HepG2 (cell line): ENCODE measurements at regions not wholly inside any gene's neighbourhood (a gene's known extent, or its start where the extent isn't known, plus 50 kb on each side); places are given as distances from the start of the nearest gene placed in this dataset.

Source experiments
- ATAC-seq: fragments of 200-7000 bp; cut with Tn5 transposase; 3 replicates; pipeline ENCODE4 v1.9.1; 2020; ENCODE audit warnings: mild to moderate bottlenecking, moderate library complexity
- BruUV-seq: library from RNA; stranded (reverse); fragments of 400-500 nt; replicated peaks from 2 replicates; lab custom pipeline; 2021; lab: Mats Ljungman, UMichigan
- CTCF ChIA-PET: fragments of 300-600 bp; formaldehyde crosslinking; extraction: SDS; loops from one replicate; lab custom pipeline; 2021; ENCODE audit warnings: low total read pairs, inconsistent platforms, low intra/inter-chr PET ratio; lab: Yijun Ruan, JAX
- POLR2A ChIA-PET: fragments of 350-600 bp; sonication (Branson Sonifier 250); formaldehyde crosslinking; loops from one replicate; lab custom pipeline; 2020; ENCODE audit warnings: antibody characterized with exemption, inconsistent platforms; lab: Yijun Ruan, JAX
- DNase-seq: peaks from one replicate; pipeline ENCODE4 v3.0.0-alpha.2; 2015; ENCODE audit warnings: low spot score
- FAIRE-seq: peaks from 3 replicates; lab custom pipeline; 2011; peaks lifted over from hg19 to GRCh38; lab: Jason Lieb, UNC
- H2AFZ ChIP-seq: one replicate; pipeline ENCODE4 v1.6.1; 2011; ENCODE audit warnings: low read length, inconsistent platforms
- H3K27ac ChIP-seq: fragments of 300-600 bp; 3 replicates; pipeline ENCODE4 v1.8.0; 2011; ENCODE audit warnings: mixed run types, mild to moderate bottlenecking, mixed read lengths, low read length, inconsistent platforms; ENCODE audit not compliant: insufficient read depth; ENCODE audit errors: extremely low read length
- H3K27me3 ChIP-seq, 2 experiments: fragments of 200-600 bp in 1 of 2; 2 replicates in 1 of 2; 3 replicates in 1 of 2; pipeline versions ENCODE4 v1.6.0 to v1.8.0; 2011; ENCODE audit warnings: low read length in 2 of 2, mild to moderate bottlenecking in 2 of 2, moderate library complexity in 2 of 2, inconsistent platforms in 1 of 2; ENCODE audit not compliant: insufficient read depth in 2 of 2, control insufficient read depth in 1 of 2
- H3K36me3 ChIP-seq, 2 experiments: fragments of 200-600 bp in 1 of 2; replicated peaks in 1 of 2; 2 replicates in 1 of 2; 3 replicates in 1 of 2; pipeline versions ENCODE4 v1.5.1 to v1.8.0; 2011; ENCODE audit warnings: low read length in 2 of 2, inconsistent platforms in 1 of 2; ENCODE audit not compliant: insufficient read depth in 2 of 2, control insufficient read depth in 1 of 2
- H3K4me1 ChIP-seq: 2 replicates; pipeline ENCODE4 v1.5.1; 2012; ENCODE audit warnings: low read length, inconsistent platforms; ENCODE audit not compliant: insufficient read depth
- H3K4me2 ChIP-seq: 2 replicates; pipeline ENCODE4 v1.6.0; 2011; ENCODE audit warnings: low read depth, low read length, inconsistent platforms
- H3K4me3 ChIP-seq, 3 experiments: fragments of 200-600 bp in 1 of 3; sonication (generic), shearing (Covaris generic) in 1 of 3; replicated peaks in 1 of 3; 2 replicates each; pipeline ENCODE4 v1.5.1; 2011 to 2016; ENCODE audit warnings: low read length in 3 of 3, inconsistent platforms in 2 of 3, low read depth in 2 of 3, mild to moderate bottlenecking in 2 of 3, control low read depth in 1 of 3, mixed read lengths in 1 of 3; ENCODE audit not compliant: insufficient read depth in 1 of 3
- H3K79me2 ChIP-seq: one replicate; pipeline ENCODE4 v1.6.1; 2011; ENCODE audit warnings: low read length, inconsistent platforms; ENCODE audit not compliant: insufficient read depth
- H3K9ac ChIP-seq: 2 replicates; pipeline ENCODE4 v1.6.0; 2011; ENCODE audit warnings: mild to moderate bottlenecking, low read depth, low read length, inconsistent platforms; ENCODE audit not compliant: insufficient read depth
- H3K9me3 ChIP-seq: 2 replicates; pipeline ENCODE4 v1.5.1; 2012; ENCODE audit warnings: mild to moderate bottlenecking, low read length
- H4K20me1 ChIP-seq: 2 replicates; pipeline ENCODE4 v1.6.0; 2011; ENCODE audit warnings: inconsistent platforms, mild to moderate bottlenecking, low read length, moderate library complexity; ENCODE audit not compliant: insufficient read depth
- EP300 ChIP-seq, 3 experiments: sonication (generic) in 1 of 3; formaldehyde crosslinking in 1 of 3; IDR thresholded peaks; 2 replicates each; pipeline versions ENCODE4 v1.5.1 to v1.6.1; 2011 to 2020; ENCODE audit warnings: low read depth in 2 of 3, low read length in 2 of 3, borderline replicate concordance in 1 of 3, improper control_type of control experiment in 1 of 3, mild to moderate bottlenecking in 1 of 3, missing genetic modification reagents in 1 of 3, moderate library complexity in 1 of 3
- FOXA3 ChIP-seq: IDR thresholded peaks from 2 replicates; pipeline ENCODE4 v1.6.1; 2016; ENCODE audit warnings: missing genetic modification reagents, missing compliant biosample characterization
- HMG20B ChIP-seq: conservative IDR thresholded peaks from 2 replicates; pipeline ENCODE4 v1.6.1; 2016; ENCODE audit warnings: missing genetic modification reagents, missing compliant biosample characterization
- IKZF1 ChIP-seq: fragments of 450-650 bp; IDR thresholded peaks from 2 replicates; pipeline ENCODE4 v1.7.1; 2016
- NR1H2 ChIP-seq: sonication (generic); formaldehyde crosslinking; IDR thresholded peaks from 2 replicates; pipeline ENCODE4 v1.8.1; 2022; ENCODE audit warnings: low read depth, missing genetic modification reagents, borderline replicate concordance
- PTBP1 ChIP-seq: fragments of 200-400 bp; formaldehyde crosslinking; IDR thresholded peaks from 2 replicates; pipeline ENCODE4 v1.6.1; 2018; ENCODE audit warnings: low read length, low read depth; ENCODE audit not compliant: poor library complexity, severe bottlenecking
- RBAK ChIP-seq: sonication (generic); formaldehyde crosslinking; IDR thresholded peaks from 2 replicates; pipeline ENCODE4 v1.5.1; 2020; ENCODE audit warnings: mild to moderate bottlenecking, missing genetic modification reagents
- SIN3A ChIP-seq: IDR thresholded peaks from 2 replicates; pipeline ENCODE4 v1.6.1; 2011; ENCODE audit warnings: low read depth, mild to moderate bottlenecking, control low read depth, low read length, borderline replicate concordance
- ZFP36L1 ChIP-seq: sonication (generic); formaldehyde crosslinking; IDR thresholded peaks from 2 replicates; pipeline ENCODE4 v1.8.0; 2022; ENCODE audit warnings: mild to moderate bottlenecking, missing genetic modification reagents, moderate library complexity
- ZNF367 ChIP-seq: sonication (generic); formaldehyde crosslinking; IDR thresholded peaks from 2 replicates; pipeline ENCODE4 v1.4.0; 2020; ENCODE audit warnings: missing genetic modification reagents, borderline replicate concordance
- ZNF547 ChIP-seq: sonication (generic); formaldehyde crosslinking; IDR thresholded peaks from 2 replicates; pipeline ENCODE4 v1.5.1; 2020; ENCODE audit warnings: mild to moderate bottlenecking, missing genetic modification reagents
- ZNF589 ChIP-seq: sonication (generic); formaldehyde crosslinking; conservative IDR thresholded peaks from 2 replicates; pipeline ENCODE4 v1.8.0; 2022; ENCODE audit warnings: mild to moderate bottlenecking, moderate library complexity, missing genetic modification reagents
- ZSCAN9 ChIP-seq: IDR thresholded peaks from 2 replicates; pipeline ENCODE4 v1.6.1; 2016; ENCODE audit warnings: borderline replicate concordance
- WGBS: methylation state at CpG from one replicate; pipeline ENCODE4 v1.1.6; 2017; ENCODE audit warnings: low lambda C conversion rate; 5-methylcytosine and 5-hydroxymethylcytosine counted together
- in situ Hi-C: cut with HindIII; loops from 2 replicates; pipeline ENCODE4 v1.10.0; 2017; ENCODE audit warnings: low pct_unique_long_range_greater_than_20kb; ENCODE audit not compliant: extremely low pct_ligation_motif_present
- intact Hi-C: fragments of 100-400 bp; cut with micrococcal nuclease; formaldehyde crosslinking; loops from one replicate; pipeline ENCODE4 v1.10.0; 2022; ENCODE audit not compliant: unreplicated experiment
- TF ChIP-seq, protein P1 (sequence below): sonication (generic); formaldehyde crosslinking; IDR thresholded peaks from 2 replicates; pipeline ENCODE4 v1.4.0; 2020; ENCODE audit warnings: mild to moderate bottlenecking, missing genetic modification reagents
- TF ChIP-seq, protein P2 (sequence below): sonication (generic); formaldehyde crosslinking; IDR thresholded peaks from 2 replicates; pipeline ENCODE4 v1.5.0; 2020; ENCODE audit warnings: missing genetic modification reagents
- TF ChIP-seq, protein P3 (sequence below): sonication (generic); formaldehyde crosslinking; IDR thresholded peaks from 2 replicates; pipeline ENCODE4 v1.4.0; 2020; ENCODE audit warnings: missing genetic modification reagents
- TF ChIP-seq, protein P4 (sequence below): IDR thresholded peaks from 2 replicates; pipeline ENCODE4 v1.6.1; 2016; ENCODE audit warnings: missing genetic modification reagents, missing compliant biosample characterization

DNA sequence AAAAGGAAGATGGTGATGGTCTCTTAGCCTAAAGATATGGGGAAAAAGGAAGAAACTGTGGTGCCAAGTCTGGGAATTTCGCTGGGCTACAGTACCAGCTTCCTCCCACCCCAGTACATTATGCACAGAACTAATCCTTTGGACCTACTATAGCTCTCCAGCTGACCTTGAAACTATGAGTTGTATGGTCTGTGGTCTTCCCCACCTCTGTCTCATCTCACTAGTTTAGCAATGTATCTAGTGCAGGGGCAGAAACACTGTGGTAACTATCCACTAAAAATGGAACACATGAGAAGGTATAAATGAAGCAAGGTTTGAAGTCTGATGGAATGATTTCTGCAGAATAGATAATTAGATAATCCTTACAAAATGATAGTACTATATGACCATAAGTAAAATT, 190.4 kb upstream of the CCDC150 start:
- TF ChIP-seq NR1H2: no peak
- TF ChIP-seq, protein P1, sequence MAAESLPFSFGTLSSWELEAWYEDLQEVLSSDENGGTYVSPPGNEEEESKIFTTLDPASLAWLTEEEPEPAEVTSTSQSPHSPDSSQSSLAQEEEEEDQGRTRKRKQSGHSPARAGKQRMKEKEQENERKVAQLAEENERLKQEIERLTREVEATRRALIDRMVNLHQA (CRISPR knock-in tag): no peak
- TF ChIP-seq ZSCAN9 (CRISPR knock-in tag): no peak
- no peak for TF ChIP-seq EP300 (IDR thresholded peaks at IDR 0.05; ENCODE audit: low read depth in 2 of 2, low read length in 2 of 2)
- no peak for TF ChIP-seq EP300 (CRISPR knock-in tag; IDR thresholded peaks at IDR 0.05; ENCODE audit: borderline replicate concordance)
- no peak for TF ChIP-seq SIN3A
- no peak for TF ChIP-seq ZNF367 (CRISPR knock-in tag)
- no peak for TF ChIP-seq ZFP36L1 (CRISPR knock-in tag)
- TF ChIP-seq ZNF589: no peak
- TF ChIP-seq, protein P2, sequence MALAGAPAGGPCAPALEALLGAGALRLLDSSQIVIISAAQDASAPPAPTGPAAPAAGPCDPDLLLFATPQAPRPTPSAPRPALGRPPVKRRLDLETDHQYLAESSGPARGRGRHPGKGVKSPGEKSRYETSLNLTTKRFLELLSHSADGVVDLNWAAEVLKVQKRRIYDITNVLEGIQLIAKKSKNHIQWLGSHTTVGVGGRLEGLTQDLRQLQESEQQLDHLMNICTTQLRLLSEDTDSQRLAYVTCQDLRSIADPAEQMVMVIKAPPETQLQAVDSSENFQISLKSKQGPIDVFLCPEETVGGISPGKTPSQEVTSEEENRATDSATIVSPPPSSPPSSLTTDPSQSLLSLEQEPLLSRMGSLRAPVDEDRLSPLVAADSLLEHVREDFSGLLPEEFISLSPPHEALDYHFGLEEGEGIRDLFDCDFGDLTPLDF (CRISPR knock-in tag): no peak
- TF ChIP-seq FOXA3: no peak
- TF ChIP-seq PTBP1: no peak
- no peak for TF ChIP-seq IKZF1
- TF ChIP-seq, protein P3, sequence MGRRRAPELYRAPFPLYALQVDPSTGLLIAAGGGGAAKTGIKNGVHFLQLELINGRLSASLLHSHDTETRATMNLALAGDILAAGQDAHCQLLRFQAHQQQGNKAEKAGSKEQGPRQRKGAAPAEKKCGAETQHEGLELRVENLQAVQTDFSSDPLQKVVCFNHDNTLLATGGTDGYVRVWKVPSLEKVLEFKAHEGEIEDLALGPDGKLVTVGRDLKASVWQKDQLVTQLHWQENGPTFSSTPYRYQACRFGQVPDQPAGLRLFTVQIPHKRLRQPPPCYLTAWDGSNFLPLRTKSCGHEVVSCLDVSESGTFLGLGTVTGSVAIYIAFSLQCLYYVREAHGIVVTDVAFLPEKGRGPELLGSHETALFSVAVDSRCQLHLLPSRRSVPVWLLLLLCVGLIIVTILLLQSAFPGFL (CRISPR knock-in tag): no peak
- no peak for TF ChIP-seq ZNF547
- TF ChIP-seq, protein P4, sequence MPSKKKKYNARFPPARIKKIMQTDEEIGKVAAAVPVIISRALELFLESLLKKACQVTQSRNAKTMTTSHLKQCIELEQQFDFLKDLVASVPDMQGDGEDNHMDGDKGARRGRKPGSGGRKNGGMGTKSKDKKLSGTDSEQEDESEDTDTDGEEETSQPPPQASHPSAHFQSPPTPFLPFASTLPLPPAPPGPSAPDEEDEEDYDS (CRISPR knock-in tag): no peak
- TF ChIP-seq RBAK: no peak
- no peak for TF ChIP-seq HMG20B (CRISPR knock-in tag)
- Histone ChIP-seq H3K27ac (no peak overlapping the region), H3K4me3 (no peak overlapping the region), H3K9ac (no peak overlapping the region), H3K4me2 (no peak overlapping the region), H2AFZ (no peak overlapping the region), H3K79me2 (no peaks in the 10 kb centered on the region), H3K27me3 (no peaks in the 10 kb centered on the region; a peak in 1 of 5 replicates), H3K36me3 (no peaks in the 10 kb centered on the region), H3K9me3 (no peaks in the 10 kb centered on the region), H3K4me1 (no peaks in the 10 kb centered on the region), H4K20me1 (no peaks in the 10 kb centered on the region)
- POLR2A ChIA-PET: no interaction called here
- intact Hi-C loops (no loop called here), in situ Hi-C loops (no loop called here)
- 0% methylated on average over 1 of the region's 1 CpG for WGBS
- no peak for ATAC-seq
- no peak for FAIRE-seq
- BruUV-seq: no TSS peak
- DNase-seq: no peak
- CTCF ChIA-PET: no interaction called here
